GM23338 (cell line): ENCODE measurements at regions not wholly inside any gene's neighbourhood (a gene's known extent, or its start where the extent isn't known, plus 50 kb on each side); places are given as distances from the start of the nearest gene placed in this dataset.

Experiments used
- ATAC-seq: fragments of 200-7000 bp; cut with Tn5 transposase; 3 replicates; pipeline ENCODE4 v1.9.1; 2020
- DNase-seq: peaks from one replicate; pipeline ENCODE4 v3.0.0-alpha.2; 2015; ENCODE audit warnings: low spot score
- H2AFZ ChIP-seq: fragments of 200-600 bp; sonication (generic); 2 replicates; pipeline ENCODE4 v1.8.0; 2016; ENCODE audit warnings: antibody characterized with exemption, mild to moderate bottlenecking, moderate library complexity
- H3F3A ChIP-seq: fragments of 200-600 bp; sonication (generic); replicated peaks from 2 replicates; pipeline ENCODE4 v1.8.0; 2017; ENCODE audit warnings: antibody characterized with exemption, mixed run types, low read depth
- H3K27ac ChIP-seq: fragments of 200-600 bp; sonication (generic); 2 replicates; pipeline ENCODE4 v1.6.1; 2016; ENCODE audit warnings: low read depth
- H3K27me3 ChIP-seq: fragments of 200-600 bp; sonication (generic); 2 replicates; pipeline ENCODE4 v1.8.0; 2016; ENCODE audit warnings: mild to moderate bottlenecking, mixed run types, moderate library complexity; ENCODE audit not compliant: insufficient read depth
- H3K36me3 ChIP-seq: fragments of 200-600 bp; sonication (generic); 2 replicates; pipeline ENCODE4 v1.8.0; 2016; ENCODE audit warnings: mild to moderate bottlenecking; ENCODE audit not compliant: insufficient read depth
- H3K4me1 ChIP-seq: fragments of 200-600 bp; sonication (generic); 2 replicates; pipeline ENCODE4 v1.8.0; 2016; ENCODE audit warnings: mild to moderate bottlenecking, moderate library complexity; ENCODE audit not compliant: insufficient read depth
- H3K4me2 ChIP-seq: fragments of 200-600 bp; sonication (generic); 2 replicates; pipeline ENCODE4 v1.7.1; 2017; ENCODE audit warnings: mixed run types
- H3K4me3 ChIP-seq: fragments of 200-600 bp; sonication (generic); 2 replicates; pipeline ENCODE4 v1.6.1; 2016; ENCODE audit warnings: mixed run types
- H3K79me2 ChIP-seq: fragments of 200-600 bp; sonication (generic); replicated peaks from 2 replicates; pipeline ENCODE4 v1.8.0; 2017; ENCODE audit warnings: mild to moderate bottlenecking; ENCODE audit not compliant: insufficient read depth
- H3K9me2 ChIP-seq: fragments of 200-600 bp; sonication (generic); 2 replicates; pipeline ENCODE4 v1.8.0; 2017; ENCODE audit not compliant: insufficient read depth
- H4K20me1 ChIP-seq: fragments of 200-600 bp; sonication (generic); replicated peaks from 2 replicates; pipeline ENCODE4 v1.8.0; 2017; ENCODE audit warnings: mild to moderate bottlenecking; ENCODE audit not compliant: insufficient read depth
- H3K27ac Mint-ChIP-seq: 2 replicates; pipeline ENCODE4 v1.8.0; 2020; ENCODE audit warnings: inconsistent platforms, mild to moderate bottlenecking, moderate library complexity, mixed read lengths
- H3K27me3 Mint-ChIP-seq: 3 replicates; pipeline ENCODE4 v1.8.0; 2022; ENCODE audit warnings: low read depth, mild to moderate bottlenecking, moderate library complexity, mixed read lengths, inconsistent platforms; ENCODE audit not compliant: insufficient read depth, poor library complexity
- H3K36me3 Mint-ChIP-seq: 3 replicates; pipeline ENCODE4 v1.8.0; 2021; ENCODE audit warnings: low read depth, mild to moderate bottlenecking, inconsistent platforms, moderate library complexity, mixed read lengths
- H3K4me1 Mint-ChIP-seq: 3 replicates; pipeline ENCODE4 v1.8.0; 2020; ENCODE audit warnings: mild to moderate bottlenecking, inconsistent platforms, mixed read lengths
- H3K4me3 Mint-ChIP-seq: 3 replicates; pipeline ENCODE4 v1.8.0; 2021; ENCODE audit warnings: moderate library complexity, mild to moderate bottlenecking, inconsistent platforms, mixed read lengths
- H3K9me3 Mint-ChIP-seq: 3 replicates; pipeline ENCODE4 v1.8.0; 2020; ENCODE audit warnings: moderate library complexity, mild to moderate bottlenecking, inconsistent platforms, mixed read lengths
- CTCF ChIP-seq, 2 experiments: fragments of 200-600 bp in 1 of 2; sonication (generic) in 1 of 2; conservative IDR thresholded peaks; 2 replicates each; pipeline versions ENCODE4 v1.5.1 to v1.6.1; 2016 to 2017; ENCODE audit warnings: antibody characterized with exemption in 2 of 2, low read depth in 2 of 2, mild to moderate bottlenecking in 2 of 2, moderate library complexity in 1 of 2
- ETS1 ChIP-seq: IDR thresholded peaks from 2 replicates; pipeline ENCODE4 v1.6.1; 2016; ENCODE audit warnings: antibody characterized with exemption
- STAT1 ChIP-seq: IDR thresholded peaks from one replicate; pipeline ENCODE4 v1.6.1; 2016; ENCODE audit warnings: antibody characterized with exemption; ENCODE audit not compliant: unreplicated experiment
- ZNF114 ChIP-seq: fragments of 250-450 bp; sonication (Bioruptor Pico); IDR thresholded peaks from 2 replicates; pipeline ENCODE4 v1.5.0; 2020; ENCODE audit warnings: mild to moderate bottlenecking, moderate library complexity
- ZNF462 ChIP-seq: fragments of 250-450 bp; sonication (Bioruptor Pico); IDR thresholded peaks from 2 replicates; pipeline ENCODE4 v1.5.0; 2020; ENCODE audit warnings: mild to moderate bottlenecking, moderate library complexity

- TF ChIP-seq ZNF462 (CRISPR knock-in tag) = no peak
Observed at GRCh38 chr2:58515827-58516573, 274.9 kb upstream of the FANCL start (continued).

- Histone ChIP-seq H3K4me3 (no peak overlapping the region), H3K36me3 (no peaks in the 10 kb centered on the region), H3K4me2 (no peak overlapping the region; the same call in 1 of the 2 replicates), H3K27ac (no peak overlapping the region), H3K79me2 (no peaks in the 10 kb centered on the region), H2AFZ (no peak overlapping the region), H3K27me3 (no peaks in the 10 kb centered on the region), H3K4me1 (peaks cover 15% of the 10 kb centered on the region), H3F3A (no peaks in the 10 kb centered on the region), H4K20me1 (no peaks in the 10 kb centered on the region), H3K9me2 (no peaks in the 10 kb centered on the region)
- ATAC-seq (no peak), DNase-seq (no peak)
- Mint-ChIP-seq H3K4me3 (no peak overlapping the region), H3K27me3 (no peaks in the 10 kb centered on the region), H3K9me3 (no peaks in the 10 kb centered on the region), H3K36me3 (no peaks in the 10 kb centered on the region), H3K4me1 (peaks cover 22% of the 10 kb centered on the region), H3K27ac (no peak overlapping the region)
- TF ChIP-seq ZNF114 (CRISPR knock-in tag) (no peak), ETS1 (no peak), ZNF462 (CRISPR knock-in tag) (no peak), CTCF (conservative IDR thresholded peaks at IDR 0.05; ENCODE audit: low read depth in 2 of 2) (no peak), STAT1 (no peak)
Observed at GRCh38 chr2:58514252-58514651, 273.1 kb upstream of the FANCL start.
